GM19351 (cell line): ENCODE measurements at regions not wholly inside any gene's neighbourhood (a gene's known extent, or its start where the extent isn't known, plus 50 kb on each side); places are given as distances from the start of the nearest gene placed in this dataset.
A peak's percentile ranks its signal among the peaks of the same experiment; 100 is the strongest.
"Not testable (repeated sequence)": the region's sequence is repeated elsewhere in the genome, so short reads cannot be mapped to it uniquely, and the experiment has no call there.

ENCODE experiments used
- ATAC-seq: cut with Tn5 transposase; IDR thresholded peaks from one replicate; pipeline ENCODE4 v1.9.1; 2021; ENCODE audit warnings: mild to moderate bottlenecking, moderate library complexity; ENCODE audit not compliant: unreplicated experiment

DNA sequence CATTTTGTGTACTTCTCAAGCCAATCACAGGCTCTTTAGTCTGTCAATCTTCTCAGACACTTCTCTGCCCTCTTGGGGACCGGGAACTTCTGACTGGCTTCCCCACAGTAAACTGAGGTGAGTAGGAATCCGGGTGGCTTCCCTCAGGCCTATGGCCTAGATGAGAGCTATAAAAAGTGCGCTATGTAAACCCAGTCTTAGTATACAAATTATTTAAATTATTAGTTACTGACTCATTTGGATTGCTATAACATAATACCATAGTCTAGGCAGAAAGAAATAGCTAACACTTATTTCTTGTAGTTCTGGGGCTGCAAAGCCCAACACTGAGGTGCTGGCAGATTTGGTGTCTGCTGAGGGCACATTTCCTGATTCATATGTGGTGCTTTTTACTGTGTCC lies 109.2 kb upstream of the MCHR2 start:
- ATAC-seq = no peak

DNA sequence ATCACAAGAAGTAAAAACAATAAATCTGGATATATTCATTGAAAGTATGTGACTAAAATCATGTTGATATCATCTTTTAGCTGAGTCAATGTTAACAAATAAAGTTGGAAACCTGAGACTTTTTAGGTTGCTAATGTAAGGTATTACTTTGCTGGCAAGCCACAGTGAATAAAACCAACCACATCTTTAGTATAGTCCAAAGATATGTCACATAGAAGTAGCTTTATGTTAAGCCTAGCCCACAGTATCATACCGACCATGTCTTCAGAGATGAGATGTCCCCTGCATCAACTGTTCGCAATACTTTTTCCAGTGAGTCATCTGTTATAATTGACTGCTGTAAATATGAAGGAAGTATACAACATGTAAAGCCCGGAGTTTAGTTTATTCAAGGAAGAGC lies 107.6 kb upstream of the MCHR2 start:
- ATAC-seq = no peak

DNA sequence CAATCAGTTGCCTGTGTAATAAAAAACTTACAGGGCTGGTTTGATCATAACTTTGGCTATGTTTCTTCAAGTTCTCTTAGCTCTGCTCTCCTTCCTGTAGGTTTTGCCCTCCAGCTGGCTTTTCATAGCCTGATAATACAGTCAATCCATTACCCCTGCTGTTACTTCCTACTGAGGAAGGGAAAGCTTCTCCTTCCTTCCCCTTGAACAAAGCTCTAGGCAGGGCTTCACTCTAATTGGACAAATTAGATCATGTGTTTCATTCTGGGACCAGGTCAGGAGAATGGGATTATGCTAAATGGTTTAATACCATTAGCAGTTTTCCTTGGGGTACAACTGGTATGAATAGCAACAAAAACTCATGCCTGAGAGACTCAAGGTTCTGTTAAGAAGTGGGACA lies 106.8 kb upstream of the MCHR2 start:
- ATAC-seq = no peak

DNA sequence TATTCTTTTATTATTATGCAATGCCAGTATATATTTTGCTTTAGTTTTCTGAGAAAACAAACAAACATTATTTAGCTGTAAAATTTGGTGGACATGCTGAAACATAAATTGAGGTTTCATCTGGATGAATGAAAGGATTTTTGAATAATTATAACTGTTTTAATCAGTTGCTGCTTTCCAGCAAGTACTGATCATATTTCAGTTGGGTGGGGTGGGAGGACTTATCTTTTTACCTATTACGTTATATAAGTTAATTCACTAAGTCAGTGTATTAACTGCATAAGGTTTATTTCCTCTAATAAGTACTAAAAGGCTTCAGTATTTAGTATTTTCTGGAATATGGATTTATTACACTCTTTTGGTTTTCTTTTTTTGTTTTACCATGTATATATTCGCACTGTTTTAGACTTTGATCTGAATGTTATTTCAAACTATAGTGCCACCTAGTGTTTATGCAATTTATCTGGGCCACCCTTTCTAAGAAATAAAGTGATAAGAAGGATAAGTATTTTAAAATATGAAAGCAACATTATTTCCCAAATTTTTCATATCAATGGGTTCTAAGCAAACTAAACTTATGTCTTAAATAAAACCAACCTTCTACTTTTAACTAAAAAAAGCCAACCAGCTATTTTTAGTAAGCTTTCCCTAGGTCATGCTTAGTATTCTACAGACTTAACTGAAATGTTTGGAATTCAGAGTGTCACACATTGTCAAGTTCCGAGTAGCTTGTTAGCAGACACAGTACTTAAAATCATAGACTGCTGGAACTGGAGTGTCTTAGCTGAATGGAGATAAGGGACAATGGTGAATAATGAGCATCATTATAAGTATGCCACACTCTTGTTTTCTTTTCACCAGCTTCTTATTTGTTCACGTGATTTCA lies 105.4 kb upstream of the MCHR2 start:
- peak; percentile 41 for ATAC-seq

DNA sequence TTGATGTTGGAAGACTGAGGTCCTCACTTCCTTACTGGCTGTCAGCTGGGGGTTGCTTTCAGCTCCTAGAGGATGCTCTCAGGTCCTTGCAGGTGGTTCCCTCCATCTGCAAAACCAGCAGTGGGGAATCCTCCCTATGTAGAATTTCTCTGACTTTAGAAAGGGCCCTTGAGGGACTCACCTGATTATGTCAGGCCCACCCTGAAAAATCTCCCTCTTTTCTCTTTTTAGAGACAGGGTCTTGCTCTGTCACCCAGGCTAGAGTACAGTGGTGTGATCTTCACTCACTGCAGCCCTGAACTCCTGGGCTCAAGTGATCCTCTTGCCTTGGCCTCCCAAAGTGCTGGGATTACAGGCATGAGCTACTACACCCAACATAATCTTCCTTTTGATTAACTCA lies 102.9 kb upstream of the MCHR2 start:
- no peak for ATAC-seq

DNA sequence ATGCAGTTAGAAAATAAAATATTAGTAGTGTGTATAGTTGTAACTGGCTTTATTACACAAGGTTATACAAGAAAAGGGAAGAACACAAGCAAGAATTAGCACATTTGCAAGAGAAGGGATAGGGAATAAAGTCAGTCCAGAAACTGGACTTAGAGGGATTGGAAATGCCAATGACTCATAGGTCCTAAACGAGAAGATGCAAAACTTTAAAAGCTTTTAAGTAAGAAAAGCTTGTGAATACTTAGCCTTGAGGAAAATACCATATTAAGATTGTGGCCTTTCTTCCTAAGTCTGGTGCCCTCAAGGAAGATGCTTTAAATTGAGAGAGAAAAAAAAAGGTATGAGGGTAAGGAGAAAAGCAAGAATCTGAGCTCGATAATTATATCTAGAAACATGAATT lies 102.3 kb upstream of the MCHR2 start:
- no peak for ATAC-seq

DNA sequence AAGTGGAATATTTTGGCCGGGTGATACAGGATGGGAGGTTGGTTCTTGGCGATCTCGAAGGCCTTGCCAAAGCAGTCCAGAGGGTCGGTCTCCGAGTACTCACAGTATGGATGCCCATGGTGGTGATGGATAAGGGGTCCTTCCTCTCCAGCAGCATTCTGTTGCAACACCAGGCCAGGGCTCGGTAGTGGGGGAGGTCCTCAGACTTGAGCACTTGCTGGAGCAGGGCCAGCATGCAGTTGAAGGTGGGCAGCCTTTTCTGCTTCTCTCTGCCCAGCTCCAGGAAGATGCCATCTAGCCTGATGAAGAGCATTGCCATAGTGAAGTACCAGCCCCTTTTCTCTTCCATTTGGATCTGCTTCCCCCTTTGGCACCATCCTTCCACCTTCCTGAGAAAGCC lies 99.4 kb upstream of the MCHR2 start:
- no peak for ATAC-seq

DNA sequence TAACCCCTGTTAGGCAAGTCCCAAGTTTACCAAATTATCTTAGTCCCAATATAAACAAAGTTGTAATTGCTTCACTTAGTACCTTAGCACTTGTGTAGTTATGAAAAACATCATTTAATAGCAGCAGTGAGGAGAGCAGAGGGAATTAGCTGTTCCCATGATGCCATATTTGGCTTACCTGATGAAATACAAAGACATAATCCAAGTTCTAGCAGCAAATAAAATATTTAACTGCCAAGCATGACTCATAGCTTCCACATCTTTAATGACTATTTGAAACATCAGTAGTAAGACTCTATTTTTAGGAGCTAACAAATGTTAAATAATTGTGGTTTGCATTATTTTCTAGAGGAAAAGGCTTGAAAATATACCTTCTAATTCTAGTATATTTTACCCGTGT lies 94.0 kb upstream of the MCHR2 start:
- no peak for ATAC-seq

DNA sequence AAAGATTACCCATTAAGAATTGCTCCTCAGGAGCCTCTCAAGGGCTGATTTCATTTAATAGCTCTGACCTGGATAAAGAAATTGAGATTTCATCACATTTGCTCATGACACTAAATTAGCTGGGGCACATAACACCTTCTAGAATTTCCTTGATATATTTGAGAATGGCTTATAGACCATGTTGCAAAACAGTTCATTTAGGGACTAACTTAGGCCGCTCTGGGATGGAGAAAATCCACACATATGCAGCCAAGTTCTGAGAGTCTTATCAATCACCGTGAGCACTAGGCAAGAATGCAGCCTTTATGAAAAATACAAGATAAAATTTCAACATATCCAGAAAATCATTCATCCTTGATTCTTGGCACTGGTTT lies 91.0 kb upstream of the MCHR2 start:
- ATAC-seq = no peak

DNA sequence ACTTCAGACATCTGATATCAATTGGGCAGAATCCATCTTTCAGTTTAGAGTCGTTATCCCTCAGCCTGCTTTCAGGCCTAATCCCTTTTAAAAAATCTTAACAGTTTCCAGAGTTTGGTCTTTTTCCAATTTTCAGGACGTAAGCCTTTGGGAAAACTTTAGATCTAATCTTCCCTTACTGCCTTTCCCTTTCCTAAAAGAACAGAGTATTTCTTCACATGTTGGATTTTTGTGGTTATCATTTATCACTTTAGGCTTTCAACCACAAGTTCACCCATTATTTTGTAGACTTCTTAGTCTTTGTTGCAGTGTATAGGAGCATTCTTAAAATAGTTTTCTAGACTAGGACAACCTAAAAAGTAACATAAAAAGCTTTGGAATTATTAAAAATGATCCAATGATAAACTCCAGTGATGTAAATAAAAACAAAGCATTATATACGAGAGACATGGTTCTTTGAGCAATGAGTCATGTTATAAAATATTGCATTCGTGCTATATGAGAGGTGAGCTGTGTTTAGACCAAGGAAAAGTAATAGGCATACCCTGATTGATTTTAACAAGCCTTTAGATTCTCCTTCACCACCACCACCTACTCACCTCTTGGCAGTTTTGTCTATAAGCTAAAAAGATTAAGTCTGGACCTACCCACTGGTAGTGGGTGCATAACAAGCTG lies 90.4 kb upstream of the MCHR2 start:
- no peak for ATAC-seq

DNA sequence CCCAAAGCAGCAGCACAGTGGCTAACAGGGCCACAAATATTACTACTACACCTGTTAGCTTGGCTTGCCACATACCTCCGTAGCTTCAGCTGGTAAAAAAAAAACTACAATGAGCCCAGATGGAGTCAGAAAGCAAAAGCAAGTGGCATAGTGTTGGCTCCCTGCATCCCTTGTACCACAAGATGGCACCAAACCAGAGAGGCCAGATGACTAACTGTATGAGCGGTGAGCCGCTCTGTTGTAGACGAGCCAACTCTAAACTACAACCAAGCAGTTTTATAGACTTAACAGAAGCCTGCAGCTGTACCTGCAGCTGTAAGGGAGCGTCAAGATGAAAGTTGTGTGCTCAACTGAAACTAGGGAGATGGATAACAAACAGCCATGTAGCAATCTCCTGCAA lies 84.5 kb upstream of the MCHR2 start:
- ATAC-seq = no peak

DNA sequence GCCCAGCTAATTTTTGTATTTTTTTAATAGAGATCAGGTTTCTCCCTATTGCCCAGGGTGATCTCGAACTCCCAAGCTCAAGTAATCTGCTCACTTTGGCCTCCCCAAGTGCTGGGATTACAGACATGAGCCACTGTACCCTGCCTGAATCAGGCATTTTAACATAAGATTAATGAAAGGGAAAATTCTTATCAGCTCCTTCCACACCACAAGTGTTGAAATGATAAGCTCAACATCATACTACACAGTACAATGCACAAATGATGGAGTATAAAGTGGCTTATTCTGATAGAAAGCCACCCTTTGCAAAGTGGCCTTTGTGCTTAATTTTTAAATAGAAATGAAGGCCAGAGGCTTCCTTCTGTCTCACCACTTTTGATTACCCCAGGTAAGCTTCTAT lies 71.3 kb upstream of the MCHR2 start:
- no peak for ATAC-seq

DNA sequence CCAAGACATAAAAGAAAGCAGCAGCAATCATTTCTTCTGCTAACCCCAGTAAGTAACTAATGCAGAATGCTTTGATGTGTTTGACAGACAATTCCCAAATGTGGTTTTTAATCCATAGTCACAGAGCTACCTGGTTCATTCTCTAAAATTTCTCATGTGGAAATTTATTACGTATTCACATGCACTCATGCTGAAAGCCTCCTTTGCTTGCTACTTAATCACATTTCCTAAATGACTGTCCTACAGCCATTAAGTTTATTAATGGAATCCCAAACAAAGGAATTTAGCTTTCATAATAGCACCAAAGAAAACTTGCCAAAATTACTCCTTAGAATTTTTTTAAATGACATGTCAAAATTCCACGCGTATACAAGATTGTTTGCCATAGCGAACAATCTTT lies 68.6 kb upstream of the MCHR2 start:
- ATAC-seq = no peak

DNA sequence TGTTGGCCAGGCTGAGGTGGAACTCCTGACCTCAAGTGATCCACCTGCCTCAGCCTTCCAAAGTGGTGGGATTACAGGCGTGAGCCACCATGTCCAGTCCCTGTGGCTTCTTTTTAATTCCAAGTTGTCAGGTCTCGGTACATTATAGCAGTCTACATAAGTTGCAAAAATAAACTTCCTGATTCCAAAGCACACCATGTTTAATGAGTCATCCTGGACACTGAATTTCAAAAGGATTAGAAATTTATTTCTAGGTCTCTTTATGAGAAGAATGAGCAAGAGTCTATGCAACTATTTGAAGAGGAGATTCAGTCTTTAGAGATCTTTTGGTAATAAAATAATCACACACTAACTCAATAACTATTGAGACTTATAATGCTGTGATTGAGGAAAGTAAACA lies 63.9 kb upstream of the MCHR2 start:
- ATAC-seq = no peak

DNA sequence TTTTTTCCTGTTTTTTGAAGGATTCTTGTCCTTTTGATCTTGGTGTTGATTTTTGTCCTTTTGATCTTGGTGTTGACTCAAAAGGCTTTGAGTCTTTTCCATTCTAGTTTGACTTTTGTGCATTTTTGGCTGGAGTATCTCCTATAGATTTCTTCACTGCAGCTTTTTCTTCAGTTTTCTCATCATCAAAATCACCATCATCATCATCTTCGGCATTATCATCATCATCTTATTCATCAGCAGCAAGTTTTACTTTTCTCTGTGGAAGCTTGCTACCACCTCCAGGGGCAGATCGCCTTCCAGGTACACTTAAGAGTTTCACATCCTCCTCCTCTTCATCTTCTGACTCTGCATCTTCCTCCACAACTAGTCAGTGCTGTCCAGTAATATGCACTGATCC lies 56.5 kb upstream of the MCHR2 start:
- ATAC-seq = no peak

DNA sequence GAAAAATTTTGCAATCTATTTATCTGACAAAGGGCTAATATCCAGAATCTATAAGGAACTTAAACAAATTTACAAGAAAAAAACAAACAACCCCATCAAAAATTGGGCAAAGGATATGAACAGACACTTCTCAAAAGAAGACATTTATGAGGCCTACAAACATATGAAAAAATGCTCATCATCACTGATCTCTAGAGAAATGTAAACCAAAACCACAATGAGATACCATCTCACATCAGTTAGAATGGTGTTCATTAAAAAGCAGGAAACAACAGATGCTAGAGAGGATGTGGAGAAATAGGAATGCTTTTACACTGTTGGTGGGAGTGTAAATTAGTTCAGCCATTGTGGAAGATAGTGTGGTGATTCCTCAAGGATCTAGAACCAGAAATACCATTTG lies 49.9 kb upstream of the MCHR2 start:
- not testable (repeated sequence) for ATAC-seq
